Skin of body (tissue), 1 donor: ENCODE measurements at regions not wholly inside any gene's neighbourhood (a gene's known extent, or its start where the extent isn't known, plus 50 kb on each side); places are given as distances from the start of the nearest gene placed in this dataset.
"Not testable (repeated sequence)": the region's sequence is repeated elsewhere in the genome, so short reads cannot be mapped to it uniquely, and the experiment has no call there.

Experiments used
- DNase-seq: peaks from one replicate; lab custom pipeline; 2025; lab: John Stamatoyannopoulos, UW

DNA sequence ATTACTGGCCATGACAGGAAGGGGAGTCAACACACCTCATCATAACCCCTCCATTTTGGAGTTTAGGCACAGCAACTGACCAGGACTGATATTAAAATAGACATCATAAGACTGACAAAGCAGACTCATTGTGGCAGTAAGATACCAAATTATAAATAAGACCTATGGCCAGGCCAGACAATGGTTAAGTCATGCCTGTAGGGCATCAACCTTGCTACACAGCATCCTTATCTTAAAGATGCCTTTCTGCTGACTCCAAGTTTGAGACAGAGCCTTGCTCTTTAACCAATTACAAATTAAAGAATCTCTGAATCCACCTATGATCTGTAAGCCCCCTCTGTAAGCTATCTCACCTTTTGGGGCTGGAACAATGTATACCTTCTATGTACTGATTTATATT is 65.5 kb downstream of the VCX2 start:
- no peak for DNase-seq

DNA sequence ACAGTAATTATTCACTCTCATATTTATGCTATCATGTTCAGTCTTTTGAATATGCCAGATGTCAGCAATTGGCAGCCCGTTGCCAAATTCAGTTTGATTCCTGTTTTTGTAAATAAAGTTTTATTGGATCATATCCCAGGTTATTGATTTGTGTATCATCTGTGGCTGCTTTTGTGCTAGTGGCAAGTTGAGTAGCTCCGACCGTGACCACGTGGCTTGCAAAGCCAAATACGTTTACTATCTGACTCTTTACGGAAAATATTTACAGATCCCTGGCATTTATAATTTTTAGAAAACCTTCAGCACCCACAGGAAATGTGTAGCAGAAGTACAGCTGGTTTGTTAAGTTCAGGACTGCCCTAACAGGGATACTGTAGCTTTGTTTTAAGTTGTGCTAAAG is 67.4 kb downstream of the VCX2 start:
- no peak for DNase-seq

DNA sequence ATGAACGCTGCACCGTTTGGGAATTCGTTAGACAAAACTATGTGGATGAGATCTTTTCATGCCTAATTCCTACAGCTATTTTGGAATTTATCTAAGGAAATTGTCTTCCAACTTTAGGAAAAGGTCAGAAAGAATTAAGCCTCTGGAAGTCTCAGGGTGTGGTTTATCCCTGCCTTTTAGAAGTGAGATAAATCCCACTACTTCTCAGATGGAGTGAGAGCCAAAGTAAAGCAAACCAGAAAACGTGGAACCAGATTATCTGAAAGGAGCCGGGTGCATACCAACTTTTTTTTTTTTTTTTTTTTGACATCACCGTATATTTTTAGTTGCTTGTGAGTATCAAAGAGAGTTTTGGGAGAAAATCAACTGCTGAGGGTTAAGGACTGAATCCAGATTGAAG is 79.6 kb downstream of the VCX2 start:
- DNase-seq: no peak

DNA sequence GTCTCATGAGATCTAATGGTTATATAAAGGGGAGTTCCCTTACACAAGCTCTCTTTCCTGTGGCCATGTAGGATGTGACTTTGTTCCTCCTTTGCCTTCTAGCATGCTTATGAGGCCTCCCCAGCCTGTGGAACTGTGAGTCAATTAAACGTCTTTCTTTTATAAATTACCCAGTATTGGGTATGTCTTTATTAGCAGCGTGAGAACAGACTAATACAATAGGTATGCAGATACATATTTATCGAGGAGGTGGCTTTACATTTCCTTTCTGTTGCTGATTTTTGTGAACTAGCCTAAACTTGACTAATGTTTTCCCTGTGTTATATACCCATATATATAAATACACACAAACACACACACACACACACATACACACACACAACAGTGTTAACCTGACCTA is 80.2 kb downstream of the VCX2 start:
- no peak for DNase-seq

DNA sequence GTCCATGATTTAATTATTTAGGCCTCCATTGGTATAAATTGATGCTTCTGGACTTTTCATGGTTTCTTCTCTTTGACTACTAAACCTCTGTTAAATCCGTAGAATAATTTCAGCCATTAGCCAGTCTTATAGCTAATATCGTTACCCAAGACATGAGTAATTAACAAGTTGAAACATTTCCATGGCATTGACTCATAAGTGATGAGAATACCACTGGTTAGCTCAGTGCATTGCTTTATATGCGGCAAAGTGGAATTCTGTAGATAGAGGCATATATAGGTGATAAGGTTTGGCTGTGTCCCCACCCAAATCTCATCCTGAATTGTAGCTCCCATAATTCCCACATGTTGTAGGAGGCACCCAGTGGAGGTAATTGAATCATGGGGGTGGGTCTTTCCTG is 80.6 kb downstream of the VCX2 start:
- DNase-seq: no peak

DNA sequence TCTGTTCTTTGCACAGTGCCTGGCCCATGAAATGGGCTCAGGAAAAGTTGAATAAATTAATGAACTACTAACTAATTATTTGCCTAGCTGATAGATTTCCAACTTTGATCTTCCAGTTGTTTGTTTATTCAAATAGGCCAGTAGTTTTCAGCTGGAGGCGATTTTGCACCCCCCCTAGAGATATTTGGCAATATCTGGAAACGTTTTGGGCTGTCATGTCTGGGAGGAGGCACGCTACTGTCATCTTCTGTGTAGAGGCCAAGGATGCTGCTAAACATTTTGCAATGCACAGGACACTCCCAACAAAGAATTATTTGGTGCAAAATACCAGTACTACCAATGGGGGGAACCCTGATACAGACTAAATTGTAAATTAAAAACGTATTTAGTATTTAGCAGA is 81.9 kb downstream of the VCX2 start:
- no peak for DNase-seq

DNA sequence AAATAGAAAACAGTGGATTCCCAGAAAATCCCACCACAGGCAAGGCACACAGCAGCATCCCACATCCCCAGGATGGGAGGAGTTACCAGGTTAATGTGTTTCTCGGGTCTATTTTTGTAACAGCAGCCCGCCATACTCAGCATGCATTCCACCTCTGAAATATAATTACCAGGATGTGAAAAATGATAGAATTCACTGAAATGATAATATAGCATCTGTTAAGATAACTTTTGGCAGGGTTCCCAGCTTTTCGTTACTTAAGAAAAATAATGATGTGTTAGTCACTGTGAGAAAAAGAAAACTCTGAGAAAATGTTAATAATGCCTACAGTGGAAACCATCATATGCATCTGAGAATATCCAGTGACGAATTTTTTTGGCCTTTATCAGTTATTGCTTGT is 87.1 kb downstream of the VCX2 start:
- peak; percentile 9 for DNase-seq

DNA sequence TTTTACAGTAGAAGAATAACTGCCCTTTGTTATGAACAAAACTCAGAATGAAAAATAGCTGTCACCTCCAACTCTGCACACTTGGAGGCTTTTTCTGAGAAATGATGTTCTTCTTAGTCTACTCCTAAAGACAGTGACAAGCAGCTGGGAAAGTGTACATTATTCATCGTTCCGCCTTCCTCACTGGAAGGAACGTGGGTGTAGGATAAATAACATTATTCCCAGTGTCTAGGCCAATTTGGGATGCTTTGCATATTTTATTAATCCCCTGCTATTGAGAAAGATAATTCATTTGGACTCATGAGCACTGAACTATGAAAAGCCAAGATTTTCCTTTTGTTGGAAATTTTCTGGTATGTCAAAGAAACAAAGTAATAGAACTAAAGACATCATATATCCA is 87.8 kb downstream of the VCX2 start:
- no peak for DNase-seq

DNA sequence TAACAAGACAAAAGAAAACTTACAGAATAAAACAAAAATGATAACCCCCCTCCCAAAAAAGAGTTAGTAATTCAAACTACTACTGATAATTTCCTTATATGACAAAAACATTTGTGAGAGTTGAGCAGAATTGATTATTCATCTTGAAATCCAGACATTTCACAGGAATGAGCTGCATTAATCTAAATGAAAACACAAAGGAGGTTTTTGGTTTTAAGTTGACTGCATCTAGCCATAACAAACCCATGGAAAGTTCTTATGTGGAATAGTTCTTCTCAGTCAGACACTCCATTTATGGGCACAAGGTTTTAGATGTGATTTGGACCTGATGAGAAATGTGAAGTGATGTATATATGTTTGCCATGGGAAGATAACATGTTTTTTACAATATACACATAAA is 95.4 kb downstream of the VCX2 start:
- no peak for DNase-seq

DNA sequence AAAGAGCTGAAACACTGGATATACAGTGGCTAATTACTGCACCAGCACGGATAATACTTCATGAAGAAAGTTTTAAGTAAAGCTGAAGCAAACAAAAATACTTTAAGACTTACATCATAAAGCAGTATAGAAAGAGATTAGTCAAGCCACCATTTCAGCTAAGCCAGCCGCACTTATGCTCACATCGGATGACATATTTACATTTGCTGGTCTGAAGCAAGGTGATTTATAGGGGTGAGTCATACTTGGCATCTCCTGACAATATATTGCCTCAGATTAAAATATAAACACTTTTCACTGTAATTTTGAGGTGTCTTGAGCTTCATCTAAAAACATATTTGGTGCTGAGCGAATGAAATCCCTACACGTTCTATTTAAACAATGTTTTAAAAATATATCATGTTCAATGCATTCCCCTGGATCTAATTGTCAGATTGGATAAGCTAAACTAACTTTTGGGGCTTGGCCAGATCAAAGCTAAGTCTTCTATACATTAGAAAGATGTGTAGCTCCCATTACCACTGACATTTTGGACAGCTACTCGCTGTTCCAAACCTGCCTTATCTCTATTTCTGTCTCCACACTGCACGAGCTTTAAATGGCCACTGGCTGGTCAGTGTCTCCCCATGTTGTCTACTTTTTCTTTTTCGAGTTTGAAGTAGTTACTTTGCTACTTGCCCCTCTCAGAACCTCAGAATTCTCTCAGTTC is 103.2 kb downstream of the VCX2 start:
- DNase-seq: no peak

DNA sequence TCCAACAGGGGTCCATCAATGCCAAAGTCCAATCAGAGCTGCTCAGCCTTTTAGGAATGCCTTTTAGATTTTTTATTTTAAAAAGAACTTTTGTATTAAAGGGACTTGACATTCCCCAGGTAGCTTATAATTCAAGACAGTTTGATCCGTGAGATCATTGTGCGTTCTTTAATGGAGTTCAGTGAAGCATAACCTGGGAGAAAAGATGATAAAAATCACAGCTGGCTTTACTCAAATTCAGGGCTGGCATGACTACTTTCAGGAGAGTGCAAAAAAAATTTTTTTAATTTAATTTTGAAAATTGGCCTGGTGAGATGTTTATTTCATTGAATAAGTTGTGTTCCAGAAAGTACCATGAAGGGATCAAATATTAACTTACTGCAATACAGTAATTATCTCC is 118.2 kb downstream of the VCX2 start:
- no peak for DNase-seq

DNA sequence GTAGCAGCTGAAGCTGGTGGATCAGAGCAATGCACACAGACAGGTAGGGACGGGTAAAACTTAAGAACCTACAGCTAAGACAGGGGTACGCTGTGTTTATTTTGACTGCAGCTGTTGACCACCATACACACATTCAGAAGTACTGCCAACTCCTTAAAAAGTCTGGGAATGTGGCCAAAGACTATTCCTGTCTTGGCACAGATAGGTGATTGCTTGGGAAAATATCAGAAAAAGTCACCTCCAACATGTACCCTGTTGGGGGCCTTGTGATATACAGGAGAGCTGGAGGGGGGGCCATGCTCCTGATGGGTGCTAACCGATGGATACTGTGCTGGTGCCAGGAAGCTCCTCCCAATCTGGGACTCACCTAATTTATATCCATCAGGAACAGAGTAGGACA is 121.2 kb downstream of the VCX2 start:
- DNase-seq: no peak

DNA sequence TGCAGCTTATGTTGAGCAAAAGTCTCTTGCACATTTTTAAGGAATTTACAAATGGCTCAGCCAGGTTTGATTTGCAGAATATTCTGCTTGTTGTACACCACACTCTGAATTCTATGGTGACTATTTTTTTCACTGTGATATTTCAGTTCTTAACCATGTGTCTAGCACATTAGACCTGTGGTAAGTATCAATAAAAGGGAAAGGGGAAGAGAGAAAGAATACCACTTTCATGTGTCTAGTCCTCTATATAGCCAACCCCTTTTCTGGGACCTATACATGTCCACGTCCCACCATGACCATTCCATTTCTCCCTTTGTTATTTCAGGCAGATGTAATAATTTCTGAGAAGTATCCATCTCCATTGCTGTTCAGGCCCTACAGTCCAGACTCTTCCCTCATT is 121.3 kb upstream of the PNPLA4 start:
- DNase-seq: no peak

DNA sequence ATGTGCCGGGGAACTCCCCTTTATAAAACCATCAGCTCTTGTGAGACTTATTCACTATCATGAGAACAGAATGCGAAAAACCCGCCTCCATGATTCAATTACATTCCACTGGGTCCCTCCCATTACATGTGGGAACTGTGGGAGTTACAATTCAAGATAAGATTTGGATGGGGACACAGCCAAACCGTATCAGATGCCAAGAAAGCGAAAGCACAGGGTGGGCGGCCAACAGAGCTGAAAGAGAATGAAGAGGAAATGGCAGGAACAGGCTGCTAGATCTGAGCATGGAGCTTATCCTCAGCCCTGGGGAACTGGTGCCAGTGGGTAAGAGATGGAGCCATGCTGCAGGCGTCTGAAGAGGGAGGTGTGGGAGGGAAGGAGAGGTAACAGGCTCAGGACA is 117.7 kb upstream of the PNPLA4 start:
- no peak for DNase-seq

DNA sequence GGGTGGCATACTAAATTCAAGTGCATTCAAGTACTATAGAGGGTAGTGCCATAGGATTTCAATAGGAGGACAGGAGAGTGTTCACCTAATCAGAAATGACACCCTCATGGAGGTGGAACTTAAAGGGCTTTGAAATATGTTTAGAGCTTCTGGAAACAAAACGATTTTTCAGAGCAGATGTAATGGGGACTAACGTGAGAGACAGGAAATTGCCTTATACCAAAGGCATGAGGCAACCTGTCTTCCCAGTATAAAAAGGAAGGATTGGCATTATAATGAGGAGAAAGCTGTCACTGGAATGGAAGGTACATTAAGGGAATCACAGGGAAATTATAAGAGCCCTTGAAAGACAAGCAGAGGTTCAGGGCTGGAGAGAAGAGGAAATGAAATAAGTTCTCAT is 116.3 kb upstream of the PNPLA4 start:
- no peak for DNase-seq

DNA sequence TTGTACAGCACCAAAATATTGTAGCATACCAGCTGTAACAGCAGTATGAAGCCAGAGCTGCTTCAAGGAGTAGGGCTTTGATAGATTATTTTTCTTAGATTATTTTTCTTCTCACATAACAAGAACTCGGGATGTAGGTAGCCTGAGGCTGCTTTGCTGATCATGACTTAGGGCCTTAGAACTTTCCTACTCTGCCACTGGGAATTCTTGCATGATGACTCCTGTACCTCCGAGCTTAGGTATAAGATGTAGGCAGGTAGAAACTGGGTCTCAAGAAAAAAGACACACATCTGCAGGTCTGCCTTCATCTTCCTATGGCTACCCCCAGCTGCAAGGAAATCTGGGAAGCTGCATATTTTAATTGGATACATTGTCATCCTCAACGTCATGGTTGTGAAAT is 115.9 kb upstream of the PNPLA4 start:
- DNase-seq: no peak

DNA sequence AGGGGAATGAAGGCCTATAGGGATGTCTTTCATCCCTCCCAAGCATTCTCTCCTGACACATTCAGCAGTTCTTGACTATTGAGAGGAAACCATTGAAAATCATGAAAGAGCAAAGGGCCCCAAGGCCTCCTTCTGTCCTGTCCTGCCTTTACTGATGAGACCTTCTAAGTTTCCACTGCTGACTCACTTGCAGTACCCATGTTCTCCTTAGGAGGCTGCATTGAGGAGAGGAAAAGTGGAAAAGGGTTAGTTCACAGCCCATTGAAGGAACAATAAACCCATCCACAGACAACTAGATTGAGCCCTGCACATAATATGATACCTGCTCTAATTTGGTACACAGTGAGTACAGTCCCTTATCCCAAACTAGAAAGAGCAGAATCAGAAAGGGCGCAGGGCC is 115.1 kb upstream of the PNPLA4 start:
- DNase-seq: no peak

DNA sequence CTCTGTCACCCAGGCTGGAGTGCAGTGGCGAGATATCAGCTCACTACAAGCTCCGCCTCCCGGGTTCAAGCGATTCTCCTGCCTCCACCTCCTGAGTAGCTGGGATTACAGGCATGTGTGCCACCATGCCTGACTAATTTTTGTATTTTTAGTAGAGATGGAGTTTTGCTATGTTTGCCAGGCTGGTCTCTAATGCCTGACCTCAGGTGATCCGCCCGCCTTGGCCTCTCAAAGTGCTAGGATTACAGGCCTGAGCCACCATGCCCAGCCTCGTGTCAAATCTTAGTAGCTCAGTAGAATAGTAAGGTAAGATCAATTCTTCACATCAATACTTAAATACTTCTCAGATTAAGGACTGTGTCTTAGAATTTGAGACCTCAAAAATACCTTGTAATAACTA is 112.5 kb upstream of the PNPLA4 start:
- DNase-seq: not testable (repeated sequence)

DNA sequence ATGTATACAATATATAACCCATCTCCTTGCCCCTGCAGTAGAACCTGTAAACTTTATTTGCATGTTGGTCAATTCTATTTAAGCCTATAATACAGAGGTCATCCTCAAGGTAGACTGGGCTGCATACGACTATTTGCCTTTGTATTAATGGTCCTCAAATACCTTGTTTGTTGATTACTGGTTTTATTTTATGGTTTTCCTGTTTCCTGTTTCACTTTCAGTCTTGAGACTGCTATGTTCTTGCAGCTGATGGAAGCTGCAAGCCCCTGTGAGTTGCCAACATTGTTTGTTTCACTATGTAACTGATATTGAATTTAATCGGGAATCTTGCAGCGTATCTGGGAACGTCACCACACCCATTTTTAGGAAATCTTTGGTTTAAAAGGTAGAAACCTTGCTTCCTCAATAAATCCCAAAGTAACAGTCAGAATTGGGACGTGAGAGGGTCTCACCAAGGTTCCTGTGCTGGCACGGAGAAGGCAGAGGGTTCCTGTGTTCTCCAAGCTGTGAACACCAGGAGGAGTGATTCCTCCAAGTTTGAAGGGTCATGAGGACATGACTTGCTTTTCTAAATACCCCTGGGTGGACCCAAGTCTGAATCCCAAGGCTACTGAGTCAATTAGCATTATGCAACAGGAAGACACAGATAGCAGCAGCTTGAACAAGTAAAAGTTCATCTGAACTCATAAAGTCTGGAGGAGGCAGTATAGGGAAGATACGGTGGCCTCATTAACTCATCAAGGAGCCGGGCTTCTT is 110.6 kb upstream of the PNPLA4 start:
- no peak for DNase-seq

DNA sequence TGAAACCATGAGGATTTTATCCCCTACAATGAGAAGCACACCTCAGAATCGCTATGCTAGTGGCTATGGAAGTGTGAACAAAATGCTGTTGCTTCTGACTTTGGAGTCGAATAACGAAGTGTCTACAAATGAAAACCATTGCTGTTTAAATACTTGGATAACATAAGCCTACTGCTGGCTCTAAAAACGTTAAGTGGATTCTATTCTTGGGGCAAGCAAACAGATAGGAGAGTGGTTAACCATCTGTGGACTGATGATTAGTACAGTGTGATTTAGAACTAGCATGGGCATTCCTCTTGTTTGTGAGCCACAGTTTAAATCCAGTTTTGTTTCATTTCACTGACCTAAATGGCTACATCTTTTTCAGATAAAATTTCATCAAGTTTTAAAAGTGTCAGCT is 109.7 kb upstream of the PNPLA4 start:
- DNase-seq: no peak

DNA sequence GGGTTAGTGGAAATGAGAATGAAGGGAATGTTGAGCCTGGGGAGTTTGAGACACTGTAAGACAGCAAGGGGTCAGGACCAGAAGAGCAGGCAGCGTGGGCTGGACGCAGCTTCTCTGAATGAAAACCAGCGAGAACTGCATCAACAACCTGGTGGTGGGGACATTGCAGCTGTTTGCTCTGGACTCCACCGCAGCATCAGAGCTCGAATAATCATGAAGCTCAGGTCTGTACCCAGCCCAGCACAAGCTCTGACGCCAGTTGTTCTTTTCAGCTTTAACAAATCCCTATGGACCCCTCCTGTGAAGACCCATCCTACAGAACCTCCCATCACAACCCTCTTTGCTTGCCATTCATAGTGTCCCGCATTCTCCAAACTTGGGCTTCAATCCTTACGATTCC is 106.8 kb upstream of the PNPLA4 start:
- no peak for DNase-seq

DNA sequence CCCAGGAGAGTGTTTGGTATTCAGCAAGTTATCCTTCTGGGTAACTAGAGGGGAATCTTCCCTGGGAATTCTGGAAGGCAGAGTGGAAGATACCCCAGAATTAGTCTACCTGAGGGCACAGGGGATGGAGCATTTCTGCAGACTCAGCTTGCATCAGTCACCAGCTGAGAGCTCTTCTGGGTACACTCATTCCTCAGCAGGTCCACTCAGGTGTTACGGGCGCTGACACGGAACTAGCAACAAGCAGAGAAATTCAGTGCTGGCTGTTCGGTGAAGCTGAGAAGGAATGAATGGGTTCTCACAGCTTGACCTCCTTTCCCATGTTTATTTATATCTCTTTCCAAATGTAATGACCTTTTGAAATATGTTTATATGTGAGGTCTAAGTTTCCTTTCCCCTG is 106.0 kb upstream of the PNPLA4 start:
- DNase-seq: no peak

DNA sequence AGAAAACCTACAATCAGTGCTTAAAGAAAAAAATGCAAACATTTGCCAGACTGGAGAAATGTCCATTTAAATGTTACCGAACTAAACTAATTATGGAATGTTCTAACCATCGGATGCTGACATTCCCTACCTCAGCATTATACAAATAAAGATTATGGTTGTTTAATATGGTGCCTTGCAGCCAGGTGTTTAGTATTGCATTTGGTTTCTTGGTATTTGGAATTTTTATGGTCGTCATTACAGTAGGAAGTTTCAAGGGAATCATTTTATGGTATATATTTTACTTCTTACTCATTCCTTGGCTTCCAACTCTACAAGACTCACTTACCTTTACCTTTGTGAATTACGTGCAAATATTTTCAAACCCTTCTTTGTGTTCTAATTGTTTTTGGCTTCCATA is 103.1 kb upstream of the PNPLA4 start:
- no peak for DNase-seq

DNA sequence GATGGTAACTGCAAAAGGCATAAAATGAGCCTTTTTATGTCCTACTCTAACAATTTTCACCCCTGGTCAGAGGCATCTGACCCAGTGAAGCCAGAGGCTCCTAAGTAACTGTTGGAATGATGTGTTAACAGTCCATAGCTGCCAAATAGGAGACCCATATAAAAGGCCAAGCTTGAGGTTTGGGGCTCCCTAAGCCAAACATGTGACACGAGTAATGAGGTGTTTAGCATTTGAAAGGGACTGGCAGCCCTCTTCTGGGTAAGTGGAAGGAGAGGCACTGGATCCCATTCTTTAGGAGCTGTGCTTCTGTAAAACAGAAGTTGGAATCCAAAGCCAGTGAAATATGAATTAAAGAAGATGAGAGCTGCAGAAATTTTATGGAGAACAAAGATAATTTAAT is 100.6 kb upstream of the PNPLA4 start:
- DNase-seq: no peak
